ENCODE measurements at regions not wholly inside any gene's neighbourhood (a gene's known extent, or its start where the extent isn't known, plus 50 kb on each side); places are given as distances from the start of the nearest gene placed in this dataset.

GRCh38 chr6:10166031-10166430, 248.8 kb downstream of the TFAP2A start:
- CTCF ChIA-PET, result no interaction called here

GRCh38 chr6:10163203-10163962, 251.5 kb downstream of the TFAP2A start:
- H3K4me3 Mint-ChIP-seq, result no peak overlapping the region
- H3K27me3 Mint-ChIP-seq, result no peaks in the 10 kb centered on the region
- H3K9me3 Mint-ChIP-seq (ENCODE audit: low read depth), result peaks cover 3% of the 10 kb centered on the region
- no peaks in the 10 kb centered on the region for H3K36me3 Mint-ChIP-seq (ENCODE audit: low read depth)
- H3K4me1 Mint-ChIP-seq, result no peaks in the 10 kb centered on the region
- ATAC-seq (no peak), DNase-seq (no peak)
- ChIA-PET CTCF (no interaction called here), POLR2A (no interaction called here)
- H3K27ac Mint-ChIP-seq, result no peak overlapping the region
- intact Hi-C loops (cut with DNase I, micrococcal nuclease), result no loop called here

More at GRCh38 chr6:10166031-10166430, 248.8 kb downstream of the TFAP2A start:
- POLR2A ChIA-PET, result no interaction called here
- H3K27me3 Mint-ChIP-seq, result no peaks in the 10 kb centered on the region
- no peaks in the 10 kb centered on the region for H3K36me3 Mint-ChIP-seq (ENCODE audit: low read depth)
- H3K27ac Mint-ChIP-seq, result no peak overlapping the region
- intact Hi-C loops (cut with DNase I, micrococcal nuclease), result no loop called here
- no peak overlapping the region for H3K4me3 Mint-ChIP-seq
- no peaks in the 10 kb centered on the region for H3K4me1 Mint-ChIP-seq
- ATAC-seq (no peak), DNase-seq (no peak)
- H3K9me3 Mint-ChIP-seq (ENCODE audit: low read depth), result peaks cover 4% of the 10 kb centered on the region

GRCh38 chr6:10156875-10157274, 258.0 kb downstream of the TFAP2A start:
- DNase-seq (no peak), ATAC-seq (no peak)
- ChIA-PET POLR2A (no interaction called here), CTCF (no interaction called here)
- Mint-ChIP-seq H3K36me3 (ENCODE audit: low read depth) (no peaks in the 10 kb centered on the region), H3K27me3 (peaks cover 1% of the 10 kb centered on the region), H3K27ac (no peak overlapping the region), H3K9me3 (ENCODE audit: low read depth) (peaks cover 8% of the 10 kb centered on the region), H3K4me3 (no peak overlapping the region), H3K4me1 (no peaks in the 10 kb centered on the region)
- intact Hi-C loops (cut with DNase I, micrococcal nuclease), result no loop called here

GRCh38 chr6:10154251-10154650, 260.6 kb downstream of the TFAP2A start:
- POLR2A ChIA-PET, result no interaction called here
- no peaks in the 10 kb centered on the region for H3K36me3 Mint-ChIP-seq (ENCODE audit: low read depth)

GRCh38 chr6:10151144-10151915, 263.5 kb downstream of the TFAP2A start:
- no peaks in the 10 kb centered on the region for H3K36me3 Mint-ChIP-seq (ENCODE audit: low read depth)

More at GRCh38 chr6:10154251-10154650, 260.6 kb downstream of the TFAP2A start:
- H3K9me3 Mint-ChIP-seq (ENCODE audit: low read depth), result peaks cover 4% of the 10 kb centered on the region
- DNase-seq, result no peak
- H3K4me1 Mint-ChIP-seq, result no peaks in the 10 kb centered on the region
- peaks cover 2% of the 10 kb centered on the region for H3K27me3 Mint-ChIP-seq
- ATAC-seq, result no peak
- CTCF ChIA-PET, result interaction anchor here (0.6 kb wide), 1 partner anchor 27 kb away, joined by 3 read pairs; no protein-coding TSS in a partner anchor
- intact Hi-C loops (cut with DNase I, micrococcal nuclease), result no loop called here
- no peak overlapping the region for H3K27ac Mint-ChIP-seq
- no peak overlapping the region for H3K4me3 Mint-ChIP-seq

GRCh38 chr6:10149603-10150002, 265.3 kb downstream of the TFAP2A start:
- DNase-seq (no peak), ATAC-seq (no peak)
- intact Hi-C loops (cut with DNase I, micrococcal nuclease), result no loop called here
- Mint-ChIP-seq H3K27ac (no peak overlapping the region), H3K4me3 (no peak overlapping the region), H3K27me3 (peaks cover 2% of the 10 kb centered on the region), H3K9me3 (ENCODE audit: low read depth) (no peaks in the 10 kb centered on the region), H3K4me1 (no peaks in the 10 kb centered on the region), H3K36me3 (ENCODE audit: low read depth) (no peaks in the 10 kb centered on the region)
- CTCF ChIA-PET, result no interaction called here
- POLR2A ChIA-PET, result no interaction called here

More at GRCh38 chr6:10151144-10151915, 263.5 kb downstream of the TFAP2A start:
- Mint-ChIP-seq H3K4me1 (no peaks in the 10 kb centered on the region), H3K4me3 (no peak overlapping the region), H3K27ac (no peak overlapping the region), H3K9me3 (ENCODE audit: low read depth) (peaks cover 1% of the 10 kb centered on the region), H3K27me3 (peaks cover 2% of the 10 kb centered on the region)
- DNase-seq (no peak), ATAC-seq (no peak)
- ChIA-PET POLR2A (no interaction called here), CTCF (no interaction called here)
- intact Hi-C loops (cut with DNase I, micrococcal nuclease), result no loop called here

GRCh38 chr6:10146715-10147451, 268.0 kb downstream of the TFAP2A start:
- H3K27ac Mint-ChIP-seq, result no peak overlapping the region
- no peaks in the 10 kb centered on the region for H3K9me3 Mint-ChIP-seq (ENCODE audit: low read depth)
- POLR2A ChIA-PET, result no interaction called here
- H3K36me3 Mint-ChIP-seq (ENCODE audit: low read depth), result no peaks in the 10 kb centered on the region
- ATAC-seq (no peak), DNase-seq (peak; percentile 6)
- no peaks in the 10 kb centered on the region for H3K4me1 Mint-ChIP-seq
- CTCF ChIA-PET, result no interaction called here
- H3K27me3 Mint-ChIP-seq, result peaks cover 3% of the 10 kb centered on the region
- intact Hi-C loops (cut with DNase I, micrococcal nuclease), result no loop called here
- H3K4me3 Mint-ChIP-seq, result no peak overlapping the region

GRCh38 chr6:10144772-10145171, 270.1 kb downstream of the TFAP2A start:
- peaks cover 2% of the 10 kb centered on the region for H3K27me3 Mint-ChIP-seq
- no peaks in the 10 kb centered on the region for H3K4me1 Mint-ChIP-seq
- H3K9me3 Mint-ChIP-seq (ENCODE audit: low read depth), result no peaks in the 10 kb centered on the region
- DNase-seq (no peak), ATAC-seq (no peak)
- intact Hi-C loops (cut with DNase I, micrococcal nuclease), result no loop called here
- no peak overlapping the region for H3K27ac Mint-ChIP-seq
- CTCF ChIA-PET, result no interaction called here
- H3K4me3 Mint-ChIP-seq, result no peak overlapping the region
- no peaks in the 10 kb centered on the region for H3K36me3 Mint-ChIP-seq (ENCODE audit: low read depth)
- POLR2A ChIA-PET, result no interaction called here

GRCh38 chr6:10141746-10142443, 273.0 kb downstream of the TFAP2A start:
- peaks cover 2% of the 10 kb centered on the region for H3K27me3 Mint-ChIP-seq
- CTCF ChIA-PET, result no interaction called here
- H3K9me3 Mint-ChIP-seq (ENCODE audit: low read depth), result no peaks in the 10 kb centered on the region
- intact Hi-C loops (cut with DNase I, micrococcal nuclease), result no loop called here
- H3K27ac Mint-ChIP-seq, result no peak overlapping the region
- DNase-seq (no peak), ATAC-seq (no peak)
- POLR2A ChIA-PET, result no interaction called here
- H3K4me3 Mint-ChIP-seq, result no peak overlapping the region
- H3K4me1 Mint-ChIP-seq, result no peaks in the 10 kb centered on the region
- no peaks in the 10 kb centered on the region for H3K36me3 Mint-ChIP-seq (ENCODE audit: low read depth)

- intact Hi-C loops (cut with DNase I, micrococcal nuclease), result no loop called here
- DNase-seq (no peak), ATAC-seq (no peak)
- ChIA-PET POLR2A (no interaction called here), CTCF (interaction anchor here (0.8 kb wide), 1 partner anchor 25 kb away, joined by 3 read pairs; no protein-coding TSS in a partner anchor)
- no peaks in the 10 kb centered on the region for H3K36me3 Mint-ChIP-seq (ENCODE audit: low read depth)
- no peak overlapping the region for H3K27ac Mint-ChIP-seq
- no peaks in the 10 kb centered on the region for H3K9me3 Mint-ChIP-seq (ENCODE audit: low read depth)
- peaks cover 2% of the 10 kb centered on the region for H3K27me3 Mint-ChIP-seq
- no peak overlapping the region for H3K4me3 Mint-ChIP-seq
- H3K4me1 Mint-ChIP-seq, result no peaks in the 10 kb centered on the region
These were observed 274.1 kb downstream of the TFAP2A start for GRCh38 chr6:10140824-10141223.

- Mint-ChIP-seq H3K27ac (no peak overlapping the region), H3K36me3 (ENCODE audit: low read depth) (no peaks in the 10 kb centered on the region), H3K9me3 (ENCODE audit: low read depth) (peaks cover under 1% of the 10 kb centered on the region), H3K27me3 (peaks cover 2% of the 10 kb centered on the region), H3K4me3 (no peak overlapping the region), H3K4me1 (no peaks in the 10 kb centered on the region)
- DNase-seq, result no peak
- ChIA-PET CTCF (no interaction called here), POLR2A (no interaction called here)
- intact Hi-C loops (cut with DNase I, micrococcal nuclease), result no loop called here
- no peak for ATAC-seq
These were observed 274.7 kb downstream of the TFAP2A start for GRCh38 chr6:10140136-10140535.
